GM23338 (cell line): ENCODE measurements at regions not wholly inside any gene's neighbourhood (a gene's known extent, or its start where the extent isn't known, plus 50 kb on each side); places are given as distances from the start of the nearest gene placed in this dataset.

Source experiments
- ATAC-seq: fragments of 200-7000 bp; cut with Tn5 transposase; 3 replicates; pipeline ENCODE4 v1.9.1; 2020
- DNase-seq: peaks from one replicate; pipeline ENCODE4 v3.0.0-alpha.2; 2015; ENCODE audit warnings: low spot score
- H2AFZ ChIP-seq: fragments of 200-600 bp; sonication (generic); 2 replicates; pipeline ENCODE4 v1.8.0; 2016; ENCODE audit warnings: antibody characterized with exemption, mild to moderate bottlenecking, moderate library complexity
- H3F3A ChIP-seq: fragments of 200-600 bp; sonication (generic); replicated peaks from 2 replicates; pipeline ENCODE4 v1.8.0; 2017; ENCODE audit warnings: antibody characterized with exemption, mixed run types, low read depth
- H3K27ac ChIP-seq: fragments of 200-600 bp; sonication (generic); 2 replicates; pipeline ENCODE4 v1.6.1; 2016; ENCODE audit warnings: low read depth
- H3K27me3 ChIP-seq: fragments of 200-600 bp; sonication (generic); 2 replicates; pipeline ENCODE4 v1.8.0; 2016; ENCODE audit warnings: mild to moderate bottlenecking, mixed run types, moderate library complexity; ENCODE audit not compliant: insufficient read depth
- H3K36me3 ChIP-seq: fragments of 200-600 bp; sonication (generic); 2 replicates; pipeline ENCODE4 v1.8.0; 2016; ENCODE audit warnings: mild to moderate bottlenecking; ENCODE audit not compliant: insufficient read depth
- H3K4me1 ChIP-seq: fragments of 200-600 bp; sonication (generic); 2 replicates; pipeline ENCODE4 v1.8.0; 2016; ENCODE audit warnings: mild to moderate bottlenecking, moderate library complexity; ENCODE audit not compliant: insufficient read depth
- H3K4me2 ChIP-seq: fragments of 200-600 bp; sonication (generic); 2 replicates; pipeline ENCODE4 v1.7.1; 2017; ENCODE audit warnings: mixed run types
- H3K4me3 ChIP-seq: fragments of 200-600 bp; sonication (generic); 2 replicates; pipeline ENCODE4 v1.6.1; 2016; ENCODE audit warnings: mixed run types
- H3K79me2 ChIP-seq: fragments of 200-600 bp; sonication (generic); replicated peaks from 2 replicates; pipeline ENCODE4 v1.8.0; 2017; ENCODE audit warnings: mild to moderate bottlenecking; ENCODE audit not compliant: insufficient read depth
- H3K9me2 ChIP-seq: fragments of 200-600 bp; sonication (generic); 2 replicates; pipeline ENCODE4 v1.8.0; 2017; ENCODE audit not compliant: insufficient read depth
- H4K20me1 ChIP-seq: fragments of 200-600 bp; sonication (generic); replicated peaks from 2 replicates; pipeline ENCODE4 v1.8.0; 2017; ENCODE audit warnings: mild to moderate bottlenecking; ENCODE audit not compliant: insufficient read depth
- H3K27ac Mint-ChIP-seq: 2 replicates; pipeline ENCODE4 v1.8.0; 2020; ENCODE audit warnings: inconsistent platforms, mild to moderate bottlenecking, moderate library complexity, mixed read lengths
- H3K27me3 Mint-ChIP-seq: 3 replicates; pipeline ENCODE4 v1.8.0; 2022; ENCODE audit warnings: low read depth, mild to moderate bottlenecking, moderate library complexity, mixed read lengths, inconsistent platforms; ENCODE audit not compliant: insufficient read depth, poor library complexity
- H3K36me3 Mint-ChIP-seq: 3 replicates; pipeline ENCODE4 v1.8.0; 2021; ENCODE audit warnings: low read depth, mild to moderate bottlenecking, inconsistent platforms, moderate library complexity, mixed read lengths
- H3K4me1 Mint-ChIP-seq: 3 replicates; pipeline ENCODE4 v1.8.0; 2020; ENCODE audit warnings: mild to moderate bottlenecking, inconsistent platforms, mixed read lengths
- H3K4me3 Mint-ChIP-seq: 3 replicates; pipeline ENCODE4 v1.8.0; 2021; ENCODE audit warnings: moderate library complexity, mild to moderate bottlenecking, inconsistent platforms, mixed read lengths
- H3K9me3 Mint-ChIP-seq: 3 replicates; pipeline ENCODE4 v1.8.0; 2020; ENCODE audit warnings: moderate library complexity, mild to moderate bottlenecking, inconsistent platforms, mixed read lengths
- CREB1 ChIP-seq: fragments of 250-450 bp; sonication (Bioruptor Pico); IDR thresholded peaks from 2 replicates; pipeline ENCODE4 v1.5.0; 2020; ENCODE audit warnings: low read depth, mild to moderate bottlenecking, moderate library complexity
- EZH2 ChIP-seq: fragments of 200-600 bp; sonication (generic); IDR thresholded peaks from one replicate; pipeline ENCODE4 v1.8.0; 2017; ENCODE audit warnings: antibody characterized with exemption, mild to moderate bottlenecking, low read depth; ENCODE audit not compliant: unreplicated experiment
- EZH2phosphoT487 ChIP-seq: fragments of 200-600 bp; sonication (generic); IDR thresholded peaks from one replicate; pipeline ENCODE4 v1.8.1; 2018; ENCODE audit warnings: antibody characterized with exemption; ENCODE audit not compliant: unreplicated experiment
- JUNB ChIP-seq: IDR thresholded peaks from one replicate; pipeline ENCODE4 v1.6.1; 2016; ENCODE audit warnings: antibody characterized with exemption; ENCODE audit not compliant: unreplicated experiment
- NANOG ChIP-seq: IDR thresholded peaks from 2 replicates; pipeline ENCODE4 v1.6.1; 2016; ENCODE audit warnings: antibody characterized with exemption, borderline replicate concordance
- POLR2AphosphoS5 ChIP-seq: IDR thresholded peaks from 2 replicates; pipeline ENCODE4 v1.6.1; 2016; ENCODE audit warnings: antibody characterized with exemption, low read depth
- STAT1 ChIP-seq: IDR thresholded peaks from one replicate; pipeline ENCODE4 v1.6.1; 2016; ENCODE audit warnings: antibody characterized with exemption; ENCODE audit not compliant: unreplicated experiment
- ZNF114 ChIP-seq: fragments of 250-450 bp; sonication (Bioruptor Pico); IDR thresholded peaks from 2 replicates; pipeline ENCODE4 v1.5.0; 2020; ENCODE audit warnings: mild to moderate bottlenecking, moderate library complexity
- ZNF331 ChIP-seq: fragments of 250-450 bp; sonication (Bioruptor Pico); IDR thresholded peaks from 2 replicates; pipeline ENCODE4 v1.5.0; 2020; ENCODE audit warnings: low read depth, mild to moderate bottlenecking, moderate library complexity
- TF ChIP-seq, protein P1 (sequence below): IDR thresholded peaks from one replicate; pipeline ENCODE4 v1.6.1; 2018; ENCODE audit warnings: antibody characterized with exemption; ENCODE audit not compliant: unreplicated experiment
- TF ChIP-seq, protein P2 (sequence below): fragments of 250-450 bp; sonication (Bioruptor Pico); IDR thresholded peaks from 2 replicates; pipeline ENCODE4 v1.5.0; 2020; ENCODE audit warnings: mild to moderate bottlenecking, moderate library complexity

DNA sequence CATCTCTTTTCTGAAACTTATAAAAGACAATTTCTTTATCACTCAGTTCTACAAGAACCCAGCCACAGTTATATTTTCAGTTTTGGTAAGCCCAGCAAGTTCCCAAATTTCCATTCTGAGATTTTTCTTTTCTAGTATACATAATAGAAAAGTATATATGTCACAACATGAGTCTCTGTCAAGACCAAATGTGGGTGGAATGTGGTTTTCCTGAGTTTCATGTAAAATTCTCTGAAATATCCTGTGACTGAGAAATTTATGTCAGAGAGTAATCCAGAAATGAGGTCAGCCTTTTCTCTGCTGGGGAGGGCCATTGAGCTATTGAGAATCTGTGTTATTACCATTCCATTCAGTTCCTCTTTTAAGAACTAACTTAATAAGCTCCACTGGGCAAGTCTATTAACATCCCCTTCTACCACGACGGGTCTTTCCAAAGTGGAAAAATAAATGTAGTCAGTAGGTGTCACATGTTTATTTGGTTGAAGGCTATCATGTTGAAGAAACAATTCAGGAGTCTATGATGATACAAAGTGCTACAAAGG is 100.7 kb upstream of the HMGN3 start (continued):
- TF ChIP-seq, protein P1, sequence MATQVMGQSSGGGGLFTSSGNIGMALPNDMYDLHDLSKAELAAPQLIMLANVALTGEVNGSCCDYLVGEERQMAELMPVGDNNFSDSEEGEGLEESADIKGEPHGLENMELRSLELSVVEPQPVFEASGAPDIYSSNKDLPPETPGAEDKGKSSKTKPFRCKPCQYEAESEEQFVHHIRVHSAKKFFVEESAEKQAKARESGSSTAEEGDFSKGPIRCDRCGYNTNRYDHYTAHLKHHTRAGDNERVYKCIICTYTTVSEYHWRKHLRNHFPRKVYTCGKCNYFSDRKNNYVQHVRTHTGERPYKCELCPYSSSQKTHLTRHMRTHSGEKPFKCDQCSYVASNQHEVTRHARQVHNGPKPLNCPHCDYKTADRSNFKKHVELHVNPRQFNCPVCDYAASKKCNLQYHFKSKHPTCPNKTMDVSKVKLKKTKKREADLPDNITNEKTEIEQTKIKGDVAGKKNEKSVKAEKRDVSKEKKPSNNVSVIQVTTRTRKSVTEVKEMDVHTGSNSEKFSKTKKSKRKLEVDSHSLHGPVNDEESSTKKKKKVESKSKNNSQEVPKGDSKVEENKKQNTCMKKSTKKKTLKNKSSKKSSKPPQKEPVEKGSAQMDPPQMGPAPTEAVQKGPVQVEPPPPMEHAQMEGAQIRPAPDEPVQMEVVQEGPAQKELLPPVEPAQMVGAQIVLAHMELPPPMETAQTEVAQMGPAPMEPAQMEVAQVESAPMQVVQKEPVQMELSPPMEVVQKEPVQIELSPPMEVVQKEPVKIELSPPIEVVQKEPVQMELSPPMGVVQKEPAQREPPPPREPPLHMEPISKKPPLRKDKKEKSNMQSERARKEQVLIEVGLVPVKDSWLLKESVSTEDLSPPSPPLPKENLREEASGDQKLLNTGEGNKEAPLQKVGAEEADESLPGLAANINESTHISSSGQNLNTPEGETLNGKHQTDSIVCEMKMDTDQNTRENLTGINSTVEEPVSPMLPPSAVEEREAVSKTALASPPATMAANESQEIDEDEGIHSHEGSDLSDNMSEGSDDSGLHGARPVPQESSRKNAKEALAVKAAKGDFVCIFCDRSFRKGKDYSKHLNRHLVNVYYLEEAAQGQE: no peak
- TF ChIP-seq EZH2 (no peak), CREB1 (CRISPR knock-in tag) (no peak)

DNA sequence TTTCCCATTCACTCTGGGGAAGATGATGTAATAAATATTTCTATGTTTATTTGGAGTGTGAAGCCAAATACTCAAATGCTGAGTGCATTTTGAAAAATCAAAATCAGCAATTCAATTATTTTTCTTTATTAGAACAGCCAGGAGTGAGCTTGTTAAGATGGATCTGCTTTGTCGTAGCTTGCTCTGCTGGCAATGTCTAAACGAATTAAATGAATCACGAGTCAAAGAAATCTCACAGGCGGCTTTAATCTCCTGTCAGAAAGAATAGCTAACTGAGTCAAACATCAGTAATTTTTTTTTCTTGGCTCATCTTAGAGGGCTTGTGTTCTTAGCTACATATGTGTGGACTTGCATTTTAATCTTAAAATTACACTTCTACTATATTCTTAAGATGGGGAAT is 100.2 kb upstream of the HMGN3 start:
- ATAC-seq: no peak
- H3K27ac Mint-ChIP-seq: no peak overlapping the region
- TF ChIP-seq, protein P1: no peak
- TF ChIP-seq STAT1 (no peak), EZH2 (no peak), POLR2AphosphoS5 (no peak), EZH2phosphoT487 (no peak), ZNF114 (CRISPR knock-in tag) (no peak), NANOG (no peak), JUNB (no peak), ZNF331 (no peak)
- TF ChIP-seq, protein P2, sequence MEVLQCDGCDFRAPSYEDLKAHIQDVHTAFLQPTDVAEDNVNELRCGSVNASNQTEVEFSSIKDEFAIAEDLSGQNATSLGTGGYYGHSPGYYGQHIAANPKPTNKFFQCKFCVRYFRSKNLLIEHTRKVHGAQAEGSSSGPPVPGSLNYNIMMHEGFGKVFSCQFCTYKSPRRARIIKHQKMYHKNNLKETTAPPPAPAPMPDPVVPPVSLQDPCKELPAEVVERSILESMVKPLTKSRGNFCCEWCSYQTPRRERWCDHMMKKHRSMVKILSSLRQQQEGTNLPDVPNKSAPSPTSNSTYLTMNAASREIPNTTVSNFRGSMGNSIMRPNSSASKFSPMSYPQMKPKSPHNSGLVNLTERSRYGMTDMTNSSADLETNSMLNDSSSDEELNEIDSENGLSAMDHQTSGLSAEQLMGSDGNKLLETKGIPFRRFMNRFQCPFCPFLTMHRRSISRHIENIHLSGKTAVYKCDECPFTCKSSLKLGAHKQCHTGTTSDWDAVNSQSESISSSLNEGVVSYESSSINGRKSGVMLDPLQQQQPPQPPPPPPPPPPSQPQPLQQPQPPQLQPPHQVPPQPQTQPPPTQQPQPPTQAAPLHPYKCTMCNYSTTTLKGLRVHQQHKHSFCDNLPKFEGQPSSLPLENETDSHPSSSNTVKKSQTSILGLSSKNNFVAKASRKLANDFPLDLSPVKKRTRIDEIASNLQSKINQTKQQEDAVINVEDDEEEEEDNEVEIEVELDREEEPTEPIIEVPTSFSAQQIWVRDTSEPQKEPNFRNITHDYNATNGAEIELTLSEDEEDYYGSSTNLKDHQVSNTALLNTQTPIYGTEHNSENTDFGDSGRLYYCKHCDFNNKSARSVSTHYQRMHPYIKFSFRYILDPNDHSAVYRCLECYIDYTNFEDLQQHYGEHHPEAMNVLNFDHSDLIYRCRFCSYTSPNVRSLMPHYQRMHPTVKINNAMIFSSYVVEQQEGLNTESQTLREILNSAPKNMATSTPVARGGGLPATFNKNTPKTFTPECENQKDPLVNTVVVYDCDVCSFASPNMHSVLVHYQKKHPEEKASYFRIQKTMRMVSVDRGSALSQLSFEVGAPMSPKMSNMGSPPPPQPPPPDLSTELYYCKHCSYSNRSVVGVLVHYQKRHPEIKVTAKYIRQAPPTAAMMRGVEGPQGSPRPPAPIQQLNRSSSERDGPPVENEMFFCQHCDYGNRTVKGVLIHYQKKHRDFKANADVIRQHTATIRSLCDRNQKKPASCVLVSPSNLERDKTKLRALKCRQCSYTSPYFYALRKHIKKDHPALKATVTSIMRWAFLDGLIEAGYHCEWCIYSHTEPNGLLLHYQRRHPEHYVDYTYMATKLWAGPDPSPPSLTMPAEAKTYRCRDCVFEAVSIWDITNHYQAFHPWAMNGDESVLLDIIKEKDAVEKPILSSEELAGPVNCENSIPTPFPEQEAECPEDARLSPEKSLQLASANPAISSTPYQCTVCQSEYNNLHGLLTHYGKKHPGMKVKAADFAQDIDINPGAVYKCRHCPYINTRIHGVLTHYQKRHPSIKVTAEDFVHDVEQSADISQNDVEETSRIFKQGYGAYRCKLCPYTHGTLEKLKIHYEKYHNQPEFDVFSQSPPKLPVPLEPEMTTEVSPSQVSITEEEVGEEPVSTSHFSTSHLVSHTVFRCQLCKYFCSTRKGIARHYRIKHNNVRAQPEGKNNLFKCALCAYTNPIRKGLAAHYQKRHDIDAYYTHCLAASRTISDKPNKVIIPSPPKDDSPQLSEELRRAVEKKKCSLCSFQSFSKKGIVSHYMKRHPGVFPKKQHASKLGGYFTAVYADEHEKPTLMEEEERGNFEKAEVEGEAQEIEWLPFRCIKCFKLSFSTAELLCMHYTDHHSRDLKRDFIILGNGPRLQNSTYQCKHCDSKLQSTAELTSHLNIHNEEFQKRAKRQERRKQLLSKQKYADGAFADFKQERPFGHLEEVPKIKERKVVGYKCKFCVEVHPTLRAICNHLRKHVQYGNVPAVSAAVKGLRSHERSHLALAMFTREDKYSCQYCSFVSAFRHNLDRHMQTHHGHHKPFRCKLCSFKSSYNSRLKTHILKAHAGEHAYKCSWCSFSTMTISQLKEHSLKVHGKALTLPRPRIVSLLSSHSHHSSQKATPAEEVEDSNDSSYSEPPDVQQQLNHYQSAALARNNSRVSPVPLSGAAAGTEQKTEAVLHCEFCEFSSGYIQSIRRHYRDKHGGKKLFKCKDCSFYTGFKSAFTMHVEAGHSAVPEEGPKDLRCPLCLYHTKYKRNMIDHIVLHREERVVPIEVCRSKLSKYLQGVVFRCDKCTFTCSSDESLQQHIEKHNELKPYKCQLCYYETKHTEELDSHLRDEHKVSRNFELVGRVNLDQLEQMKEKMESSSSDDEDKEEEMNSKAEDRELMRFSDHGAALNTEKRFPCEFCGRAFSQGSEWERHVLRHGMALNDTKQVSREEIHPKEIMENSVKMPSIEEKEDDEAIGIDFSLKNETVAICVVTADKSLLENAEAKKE: no peak

More for the DNA sequence above, 100.2 kb upstream of the HMGN3 start:
- DNase-seq: no peak
- no peak overlapping the region for H3K27ac ChIP-seq
- no peaks in the 10 kb centered on the region for H3K79me2 ChIP-seq
- H3K9me3 Mint-ChIP-seq: no peaks in the 10 kb centered on the region
- no peak overlapping the region for H2AFZ ChIP-seq
- no peaks in the 10 kb centered on the region for H3K27me3 Mint-ChIP-seq
- peaks cover 17% of the 10 kb centered on the region for H3K4me1 Mint-ChIP-seq
- H3K9me2 ChIP-seq: no peaks in the 10 kb centered on the region
- H3K27me3 ChIP-seq: no peaks in the 10 kb centered on the region
- no peak overlapping the region for H3K4me3 ChIP-seq
- no peaks in the 10 kb centered on the region for H3F3A ChIP-seq
- no peaks in the 10 kb centered on the region for H4K20me1 ChIP-seq
- H3K4me1 ChIP-seq: peaks cover 10% of the 10 kb centered on the region
- no peak overlapping the region for H3K4me2 ChIP-seq
- no peaks in the 10 kb centered on the region for H3K36me3 ChIP-seq
- H3K4me3 Mint-ChIP-seq: no peak overlapping the region
- H3K36me3 Mint-ChIP-seq: no peaks in the 10 kb centered on the region
